K562 (cell line): ENCODE measurements at regions not wholly inside any gene's neighbourhood (a gene's known extent, or its start where the extent isn't known, plus 50 kb on each side); places are given as distances from the start of the nearest gene placed in this dataset.
A peak's percentile ranks its signal among the peaks of the same experiment; 100 is the strongest.

Source experiments
- ATAC-seq: fragments of 200-7000 bp; cut with Tn5 transposase; 3 replicates; pipeline ENCODE4 v1.9.1; 2020; ENCODE audit warnings: moderate library complexity
- BruUV-seq: library from RNA; stranded (reverse); fragments of 400-500 nt; replicated peaks from 2 replicates; lab custom pipeline; 2021; lab: Mats Ljungman, UMichigan
- CTCF ChIA-PET: fragments of 300-600 bp; formaldehyde crosslinking; extraction: SDS; loops from one replicate; lab custom pipeline; 2021; ENCODE audit warnings: low intra/inter-chr PET ratio; lab: Yijun Ruan, JAX
- POLR2A ChIA-PET: fragments of 300-600, 350-650 bp; sonication (Branson Sonifier 250); formaldehyde crosslinking; extraction: SDS; loops from one replicate; lab custom pipeline; 2021; ENCODE audit warnings: antibody characterized with exemption, inconsistent platforms; lab: Yijun Ruan, JAX
- DNase-seq, 4 experiments: peaks; one replicate each; pipeline versions ENCODE4 v3.0.0 to v3.0.0-alpha.2; 2011 to 2018; ENCODE audit warnings: low spot score in 3 of 4, mixed read lengths in 3 of 4; ENCODE audit errors: extremely low read depth in 1 of 4
- FAIRE-seq: peaks from 2 replicates; lab custom pipeline; 2011; peaks lifted over from hg19 to GRCh38; lab: Jason Lieb, UNC
- H2AFZ ChIP-seq: 2 replicates; pipeline ENCODE4 v1.6.0; 2011; ENCODE audit warnings: low read depth, low read length, control low read depth, inconsistent platforms
- H3K27ac ChIP-seq: fragments of 200-600 bp; 3 replicates; pipeline ENCODE4 v1.8.0; 2011; ENCODE audit warnings: low read depth, mild to moderate bottlenecking, control low read depth, inconsistent platforms, low read length, moderate library complexity, mixed read lengths; ENCODE audit errors: extremely low read depth
- H3K27me3 ChIP-seq, 2 experiments: fragments of 300-600 bp in 1 of 2; 2 replicates in 1 of 2; 3 replicates in 1 of 2; pipeline versions ENCODE4 v1.6.0 to v1.8.0; 2011; ENCODE audit warnings: inconsistent platforms in 2 of 2, low read length in 2 of 2, mild to moderate bottlenecking in 1 of 2, mixed read lengths in 1 of 2, moderate library complexity in 1 of 2; ENCODE audit not compliant: control insufficient read depth in 2 of 2, insufficient read depth in 2 of 2
- H3K36me3 ChIP-seq: fragments of 300-600 bp; 3 replicates; pipeline ENCODE4 v1.8.0; 2011; ENCODE audit warnings: mild to moderate bottlenecking, low read length, inconsistent platforms; ENCODE audit not compliant: control insufficient read depth, insufficient read depth
- H3K4me1 ChIP-seq, 2 experiments: fragments of 200-600 bp in 1 of 2; replicated peaks in 1 of 2; 2 replicates in 1 of 2; 3 replicates in 1 of 2; pipeline versions ENCODE4 v1.5.1 to v1.8.0; 2011; ENCODE audit warnings: inconsistent platforms in 2 of 2, low read length in 2 of 2, mild to moderate bottlenecking in 1 of 2, mixed read lengths in 1 of 2, moderate library complexity in 1 of 2; ENCODE audit not compliant: control insufficient read depth in 2 of 2, insufficient read depth in 2 of 2
- H3K4me2 ChIP-seq: 2 replicates; pipeline ENCODE4 v1.6.1; 2011; ENCODE audit warnings: low read length, control low read depth, inconsistent platforms, mixed read lengths; ENCODE audit not compliant: insufficient read depth
- H3K4me3 ChIP-seq: fragments of 200-600 bp; sonication (generic), shearing (Covaris generic); 2 replicates; pipeline ENCODE4 v1.5.1; 2016; ENCODE audit warnings: control low read depth, inconsistent platforms
- H3K79me2 ChIP-seq: fragments of 200-600 bp; 3 replicates; pipeline ENCODE4 v1.8.0; 2011; ENCODE audit warnings: low read length, inconsistent platforms; ENCODE audit not compliant: control insufficient read depth, insufficient read depth
- H3K9ac ChIP-seq, 2 experiments: 2 replicates each; pipeline versions ENCODE4 v1.6.0 to v1.6.1; 2011; ENCODE audit warnings: low read depth in 2 of 2, low read length in 2 of 2, control low read depth in 1 of 2, inconsistent platforms in 1 of 2, mild to moderate bottlenecking in 1 of 2, mixed read lengths in 1 of 2; ENCODE audit not compliant: insufficient read depth in 1 of 2
- H3K9me1 ChIP-seq: one replicate; pipeline ENCODE4 v1.6.0; 2011; ENCODE audit warnings: inconsistent platforms, mild to moderate bottlenecking, low read length, moderate library complexity; ENCODE audit not compliant: control insufficient read depth, insufficient read depth
- H3K9me3 ChIP-seq: replicated peaks from 2 replicates; pipeline ENCODE4 v1.5.1; 2011; ENCODE audit warnings: low read depth, low read length, inconsistent platforms; ENCODE audit not compliant: control insufficient read depth, insufficient read depth
- H4K20me1 ChIP-seq: replicated peaks from 2 replicates; pipeline ENCODE4 v1.6.1; 2011; ENCODE audit warnings: low read length, inconsistent platforms, mixed read lengths; ENCODE audit not compliant: control insufficient read depth, insufficient read depth
- CEBPG ChIP-seq, 3 experiments: fragments of 200-800 bp in 1 of 3; sonication (Bioruptor generic) in 1 of 3; sonication (generic) in 1 of 3; formaldehyde crosslinking in 1 of 3; IDR thresholded peaks in 2 of 3; conservative IDR thresholded peaks in 1 of 3; 2 replicates each; pipeline versions ENCODE4 v1.6.1 to v1.8.0; 2016 to 2022; ENCODE audit warnings: missing compliant biosample characterization in 2 of 3, missing genetic modification characterization in 2 of 3, mild to moderate bottlenecking in 1 of 3, missing genetic modification reagents in 1 of 3
- ZBED1 ChIP-seq: IDR thresholded peaks from 2 replicates; pipeline ENCODE4 v1.6.1; 2014
- ZFP36 ChIP-seq: fragments of 150-350 bp; IDR thresholded peaks from 2 replicates; pipeline ENCODE4 v1.6.1; 2018; ENCODE audit warnings: low read length, low read depth; ENCODE audit not compliant: partially characterized antibody
- WGBS: fragments of 100-300 bp; shearing (Covaris generic); methylation state at CpG from one replicate; pipeline ENCODE4 v1.1.6; 2016; ENCODE audit warnings: low coverage, mixed read lengths; ENCODE audit not compliant: insufficient coverage; ENCODE audit errors: missing lambda C conversion rate; 5-methylcytosine and 5-hydroxymethylcytosine counted together
- in situ Hi-C: fragments of 300-500 bp; cut with MboI; formaldehyde crosslinking; loops from 4 replicates; pipeline ENCODE4 v1.15.0; 2018; ENCODE audit warnings: inconsistent platforms, mixed read lengths
- intact Hi-C: fragments of 100-400 bp; cut with micrococcal nuclease; formaldehyde crosslinking; loops from 2 replicates; pipeline ENCODE4 v1.14.2; 2022

DNA sequence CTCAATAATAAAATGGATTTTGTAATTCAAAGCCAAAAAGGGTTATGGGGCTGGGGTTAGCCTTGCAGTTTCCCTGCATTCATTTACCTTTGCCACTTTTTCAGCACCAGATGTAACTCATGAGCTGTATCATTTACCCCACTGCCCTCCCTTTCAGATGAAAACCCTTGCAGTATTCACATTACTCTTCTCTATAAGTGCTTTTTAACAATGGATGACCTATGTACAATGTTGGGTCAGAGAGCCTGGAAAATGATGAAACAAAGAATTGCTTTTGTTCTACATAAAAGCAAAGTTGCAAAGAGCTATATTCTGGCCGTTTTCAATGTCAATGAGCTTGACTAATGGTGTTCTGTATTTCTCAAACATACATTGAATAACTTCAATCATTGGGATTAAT, 189.7 kb downstream of the TMEM26 start:
- Histone ChIP-seq H3K9me1 (no peaks in the 10 kb centered on the region), H3K36me3 (no peaks in the 10 kb centered on the region), H3K9me3 (no peaks in the 10 kb centered on the region), H3K79me2 (no peaks in the 10 kb centered on the region), H3K4me1 (no peaks in the 10 kb centered on the region), H3K27ac (no peak overlapping the region), H4K20me1 (no peaks in the 10 kb centered on the region), H2AFZ (no peak overlapping the region), H3K4me3 (no peak overlapping the region), H3K9ac (no peak overlapping the region), H3K4me2 (no peak overlapping the region)
- CTCF ChIA-PET = no interaction called here
- intact Hi-C loops (no loop called here), in situ Hi-C loops (no loop called here)
- DNase-seq (no peak), FAIRE-seq (no peak), ATAC-seq (no peak)
- BruUV-seq = no TSS peak
- no peak for TF ChIP-seq ZFP36
- TF ChIP-seq, all 486 proteins: peak for 0
- no peaks in the 10 kb centered on the region for H3K27me3 ChIP-seq
- 0% methylated on average over 1 of the region's 1 CpG for WGBS
- POLR2A ChIA-PET = no interaction called here

DNA sequence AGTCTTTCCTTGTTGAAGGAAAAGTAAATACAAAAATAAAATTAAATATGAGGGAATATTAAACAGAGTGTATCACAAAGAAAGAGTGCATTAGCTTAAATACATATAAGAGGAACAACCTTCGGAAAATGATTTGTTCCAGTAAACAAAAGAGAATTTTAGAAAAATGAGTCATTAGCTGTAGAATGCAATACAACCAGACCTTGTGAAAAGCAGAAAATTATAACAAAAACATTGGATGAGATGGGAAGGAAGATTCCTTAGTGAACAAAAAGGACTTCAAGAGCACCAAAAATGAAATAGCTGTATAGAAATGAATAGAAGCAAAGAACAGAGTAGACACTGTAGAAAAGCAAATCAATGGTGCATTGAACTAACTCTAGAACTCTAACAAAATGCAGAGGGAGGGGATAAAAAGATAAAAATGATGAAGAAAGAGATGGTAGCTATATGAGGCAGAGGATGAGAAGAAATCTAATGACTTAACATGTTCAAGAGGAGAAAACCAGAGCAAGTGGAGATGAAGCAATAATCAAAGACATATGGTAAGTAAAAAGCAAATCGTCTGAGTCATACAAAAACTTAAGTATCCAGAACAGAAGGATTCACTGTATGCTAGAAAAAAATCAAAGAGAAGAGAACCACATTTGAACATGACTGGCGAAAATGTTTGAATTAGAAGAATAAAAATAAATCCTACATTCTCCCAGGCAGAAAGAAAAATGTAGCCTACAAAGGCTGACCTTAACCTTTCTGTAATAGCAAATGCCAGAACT, 190.5 kb downstream of the TMEM26 start:
- FAIRE-seq (no peak), DNase-seq (no peak), ATAC-seq (no peak)
- H3K4me3 ChIP-seq = no peak overlapping the region
- no peaks in the 10 kb centered on the region for H3K36me3 ChIP-seq
- no peak overlapping the region for H2AFZ ChIP-seq
- 0% methylated on average over 3 of the region's 3 CpGs for WGBS
- intact Hi-C loops (no loop called here), in situ Hi-C loops (no loop called here)
- H3K27ac ChIP-seq = no peak overlapping the region
- H4K20me1 ChIP-seq = no peaks in the 10 kb centered on the region
- no peak overlapping the region for H3K4me2 ChIP-seq
- CTCF ChIA-PET = no interaction called here
- no peaks in the 10 kb centered on the region for H3K79me2 ChIP-seq
- POLR2A ChIA-PET = no interaction called here
- H3K4me1 ChIP-seq = no peaks in the 10 kb centered on the region
- H3K27me3 ChIP-seq = no peaks in the 10 kb centered on the region
- no TSS peak for BruUV-seq
- no peaks in the 10 kb centered on the region for H3K9me3 ChIP-seq
- H3K9ac ChIP-seq = no peak overlapping the region
- H3K9me1 ChIP-seq = no peaks in the 10 kb centered on the region
- TF ChIP-seq CEBPG (CRISPR knock-in tag; IDR thresholded peaks at IDR 0.05) (no peak), CEBPG (tag; conservative IDR thresholded peaks at IDR 0.05 in 1 of 2, IDR thresholded peaks at IDR 0.05 in 1 of 2) (0 out of 4 replicates have a peak, but pooled peaks of 1 of the 2 experiments have one; percentile 26), ZBED1 (no peak)
